GM12872 (cell line): ENCODE measurements at regions not wholly inside any gene's neighbourhood (a gene's known extent, or its start where the extent isn't known, plus 50 kb on each side); places are given as distances from the start of the nearest gene placed in this dataset.

Experiments used
- CTCF ChIP-seq: IDR thresholded peaks from 3 replicates; pipeline ENCODE4 v1.5.1; 2011; ENCODE audit warnings: low read depth, mild to moderate bottlenecking, low read length, moderate library complexity; ENCODE audit not compliant: insufficient read depth

- TF ChIP-seq CTCF = no peak
Observed at GRCh38 chr2:40043641-40044040, 264.6 kb upstream of the THUMPD2 start.

GRCh38 chr2:40043191-40043590, 264.1 kb upstream of the THUMPD2 start:
- no peak for TF ChIP-seq CTCF

- TF ChIP-seq CTCF = no peak
Observed at GRCh38 chr2:40041422-40042382, 262.6 kb upstream of the THUMPD2 start.

- no peak for TF ChIP-seq CTCF
Observed at GRCh38 chr2:40039549-40039948, 260.5 kb upstream of the THUMPD2 start.

GRCh38 chr2:40038646-40039045, 259.6 kb upstream of the THUMPD2 start:
- TF ChIP-seq CTCF = no peak

- no peak for TF ChIP-seq CTCF
Observed at GRCh38 chr2:40037303-40037702, 258.2 kb upstream of the THUMPD2 start.

- no peak for TF ChIP-seq CTCF
Observed at GRCh38 chr2:40036241-40036640, 257.2 kb upstream of the THUMPD2 start.
